Epidermal melanocyte (primary cell): ENCODE measurements at regions not wholly inside any gene's neighbourhood (a gene's known extent, or its start where the extent isn't known, plus 50 kb on each side); places are given as distances from the start of the nearest gene placed in this dataset.
"Not testable (repeated sequence)": the region's sequence is repeated elsewhere in the genome, so short reads cannot be mapped to it uniquely, and the experiment has no call there.

Experiments
- DNase-seq: peaks from one replicate; pipeline ENCODE4 v3.0.0; 2011; ENCODE audit warnings: low spot score; ENCODE audit not compliant: insufficient read length

GRCh38 chr2:193520709-193521458 lies 1326.2 kb upstream of the TMEFF2 start:
- DNase-seq: no peak

- DNase-seq: no peak
Measured at GRCh38 chr2:193518041-193518817, 1323.5 kb upstream of the TMEFF2 start.

DNA sequence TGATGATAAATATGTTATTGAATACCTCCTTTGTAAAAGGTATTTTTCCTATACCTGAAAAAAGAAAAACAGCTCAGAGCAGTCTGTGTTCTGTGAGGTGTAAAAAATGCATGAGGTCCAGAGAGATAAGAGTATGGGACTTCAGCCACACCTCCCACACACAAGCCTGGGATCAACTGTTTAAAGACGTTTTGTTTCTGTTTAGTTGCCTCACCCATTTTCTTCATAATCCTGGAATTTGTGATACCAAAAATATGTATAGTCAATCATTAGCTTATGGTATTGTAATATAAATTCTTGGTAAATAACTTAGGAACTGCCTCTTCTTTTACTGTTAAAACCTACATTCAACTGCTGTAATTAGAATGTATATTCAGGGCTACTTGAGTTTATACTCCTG lies 1322.9 kb upstream of the TMEFF2 start:
- DNase-seq: no peak

DNA sequence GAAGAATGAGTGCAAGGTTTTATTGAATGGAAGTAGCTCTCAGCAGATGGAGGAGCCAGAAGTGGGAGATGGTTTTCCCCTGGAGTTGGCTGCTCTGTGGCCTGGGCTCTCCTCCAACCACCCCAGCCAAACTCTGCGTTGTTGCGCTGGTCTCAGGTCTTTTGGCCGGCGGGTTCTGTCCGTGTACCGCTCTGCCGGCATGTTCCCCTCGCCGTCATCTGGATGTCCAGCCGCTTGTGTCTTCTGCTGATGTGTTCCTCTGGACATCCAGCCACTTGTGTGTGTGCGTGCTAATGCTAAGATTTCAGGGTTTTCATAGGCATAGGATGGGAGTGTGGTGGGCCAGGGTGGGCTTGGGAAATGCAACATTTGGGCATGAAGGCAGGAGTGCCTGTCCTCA lies 1311.3 kb upstream of the TMEFF2 start:
- DNase-seq: no peak

DNA sequence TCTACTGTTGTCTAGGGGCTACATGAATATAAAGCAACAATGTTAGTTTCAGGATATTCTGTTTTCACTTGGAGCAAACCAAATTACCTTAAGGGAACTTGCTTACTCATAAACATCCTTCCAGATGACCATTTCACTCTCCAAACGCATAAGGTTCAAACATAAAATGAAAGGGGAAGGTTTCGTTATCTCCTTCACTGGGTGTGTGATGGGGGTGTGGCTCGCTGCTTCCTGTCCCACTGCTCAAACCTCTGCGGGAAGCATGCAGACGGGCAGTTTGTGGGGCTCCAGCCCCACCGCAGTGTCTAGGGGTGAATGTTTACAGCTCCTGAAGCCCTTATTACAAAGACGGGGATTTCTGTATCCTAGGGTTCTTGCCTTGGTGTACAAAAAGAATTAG lies 1310.9 kb upstream of the TMEFF2 start:
- DNase-seq: no peak

GRCh38 chr2:193502363-193503035 lies 1307.8 kb upstream of the TMEFF2 start:
- DNase-seq: no peak

- no peak for DNase-seq
Measured at GRCh38 chr2:193496786-193497185, 1302.1 kb upstream of the TMEFF2 start.

- no peak for DNase-seq
Measured at GRCh38 chr2:193482557-193482956, 1287.8 kb upstream of the TMEFF2 start.

DNA sequence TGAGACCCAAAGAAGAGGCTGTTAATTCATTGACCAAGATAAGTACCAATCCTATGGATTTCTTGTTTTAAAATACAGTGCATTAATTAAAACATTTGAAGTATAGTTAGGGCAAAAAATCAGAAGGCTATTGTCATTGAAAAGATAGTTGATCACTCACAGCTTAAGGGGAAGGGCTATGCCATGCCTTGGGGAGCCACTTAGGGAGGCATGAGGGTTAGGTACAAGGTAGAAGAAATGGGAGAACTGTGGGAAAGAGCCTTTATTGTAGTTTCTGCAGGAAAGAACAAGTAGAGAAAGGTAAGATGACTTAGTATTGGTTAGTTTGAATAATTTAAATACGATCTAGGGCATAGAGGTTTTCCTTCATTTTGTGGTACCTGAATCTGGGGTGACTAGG lies 1285.5 kb upstream of the TMEFF2 start:
- no peak for DNase-seq

- DNase-seq: no peak
Measured at GRCh38 chr2:193476171-193476800, 1281.6 kb upstream of the TMEFF2 start.

DNA sequence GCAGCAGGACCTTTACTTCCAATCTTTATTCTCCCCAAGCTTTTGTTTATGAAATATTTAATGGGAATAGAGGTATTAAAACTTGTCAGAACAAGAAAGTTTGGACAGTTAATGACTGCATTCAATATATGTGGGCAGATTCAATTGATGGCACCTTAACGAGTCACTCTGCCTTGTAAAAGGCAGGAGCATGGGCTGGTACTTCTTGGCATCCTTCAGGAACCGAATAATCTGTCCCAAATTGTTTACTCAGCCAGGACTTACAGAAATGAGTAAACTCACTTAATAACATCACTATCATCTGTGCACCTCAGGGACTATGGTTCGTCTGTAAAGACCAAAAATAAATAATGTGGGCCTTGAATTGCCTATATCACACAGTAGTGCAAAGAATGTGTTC lies 1280.3 kb upstream of the TMEFF2 start:
- no peak for DNase-seq

DNA sequence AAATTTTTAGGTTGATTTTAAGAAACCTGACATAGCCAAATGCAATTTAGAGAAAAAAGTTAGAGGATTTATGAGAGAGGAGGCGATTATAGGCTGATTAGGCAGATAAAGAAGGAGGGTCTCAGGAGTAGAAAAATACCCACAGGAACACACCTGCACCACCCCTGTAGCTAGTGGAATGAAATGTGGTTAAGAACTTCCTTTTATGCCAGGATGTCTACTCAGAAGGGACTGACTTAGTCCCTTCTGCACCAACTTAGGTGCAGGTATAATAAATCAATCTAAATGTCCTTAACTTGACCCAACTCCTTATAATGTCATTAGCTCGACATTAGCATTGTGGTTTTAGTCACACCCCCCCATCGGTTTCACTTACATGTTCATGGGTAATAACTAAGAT lies 1274.5 kb upstream of the TMEFF2 start:
- no peak for DNase-seq

DNA sequence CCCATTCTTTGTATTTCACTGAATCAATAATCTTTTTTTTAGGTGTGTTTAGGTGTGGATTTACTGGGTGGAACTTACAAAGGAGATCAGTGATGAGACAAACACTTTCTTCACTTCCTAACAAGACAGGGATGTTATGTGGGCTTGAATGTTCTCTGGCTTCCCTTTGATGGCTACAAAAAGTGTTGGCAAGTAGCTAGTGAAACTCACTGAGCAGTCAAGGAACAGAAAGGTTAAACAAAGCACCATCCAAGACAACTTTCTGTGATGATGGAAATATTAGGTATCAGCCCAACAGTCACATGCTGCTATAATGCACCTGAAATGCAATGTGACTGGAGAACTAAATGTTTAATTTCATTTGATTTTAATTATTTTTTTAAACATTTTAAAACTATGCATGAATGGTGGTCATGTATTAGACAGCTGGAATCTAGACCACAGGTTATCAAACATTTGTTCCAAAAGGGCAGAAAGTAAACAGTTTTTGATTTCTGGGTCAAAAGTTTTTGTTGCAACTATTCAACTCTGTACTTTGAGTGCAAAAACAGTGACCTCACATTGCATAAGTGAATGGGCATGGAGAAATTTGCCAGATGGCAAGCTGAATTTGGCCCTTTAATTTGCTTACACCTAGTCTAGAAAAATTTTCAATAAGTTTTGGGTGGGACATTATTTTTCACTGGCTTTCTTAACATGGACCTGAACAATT lies 1272.7 kb upstream of the TMEFF2 start:
- DNase-seq: no peak

DNA sequence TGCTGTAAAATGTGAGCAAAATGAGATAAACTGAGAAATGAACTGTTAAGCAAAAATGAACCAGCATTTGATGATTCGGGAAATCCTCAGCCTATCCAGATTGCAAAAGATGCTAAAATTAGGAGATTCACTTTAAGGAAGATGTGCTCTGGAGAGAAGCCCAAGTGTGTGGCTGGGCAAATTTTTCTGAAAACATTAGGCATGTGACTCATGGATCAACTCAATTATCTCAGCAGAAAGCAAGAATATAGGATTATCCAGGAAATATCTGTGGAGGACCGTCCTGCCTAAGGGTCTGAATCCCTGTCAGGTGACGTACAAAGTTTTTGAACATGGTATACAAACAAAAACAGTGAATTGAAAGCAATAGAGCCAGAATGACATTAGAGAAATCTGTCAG lies 1268.3 kb upstream of the TMEFF2 start:
- DNase-seq: no peak

- no peak for DNase-seq
Measured at GRCh38 chr2:193462411-193462810, 1267.7 kb upstream of the TMEFF2 start.

DNA sequence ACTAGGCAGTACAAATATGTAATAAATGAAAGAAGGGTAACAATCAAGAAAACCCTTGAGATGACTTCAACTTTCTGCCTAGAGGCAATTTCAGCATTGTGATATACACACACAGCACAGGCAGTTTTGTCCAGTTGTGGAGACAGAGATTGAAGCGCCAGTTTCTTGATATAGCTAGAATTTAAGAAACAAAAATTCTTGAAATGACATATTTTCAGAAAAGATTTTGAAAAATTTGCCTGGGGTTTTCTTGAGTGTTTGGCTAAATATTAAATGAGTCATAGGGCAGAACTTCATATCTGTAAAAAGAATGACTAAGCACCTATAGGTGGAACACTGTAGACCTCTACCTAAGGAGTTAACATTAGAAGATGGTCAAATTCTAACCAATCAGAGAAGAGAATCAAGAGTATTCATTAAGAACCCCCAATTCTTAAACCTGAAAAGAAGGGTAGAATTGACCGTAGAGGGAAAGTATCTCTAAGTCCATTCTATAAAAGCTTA lies 1266.8 kb upstream of the TMEFF2 start:
- no peak for DNase-seq

DNA sequence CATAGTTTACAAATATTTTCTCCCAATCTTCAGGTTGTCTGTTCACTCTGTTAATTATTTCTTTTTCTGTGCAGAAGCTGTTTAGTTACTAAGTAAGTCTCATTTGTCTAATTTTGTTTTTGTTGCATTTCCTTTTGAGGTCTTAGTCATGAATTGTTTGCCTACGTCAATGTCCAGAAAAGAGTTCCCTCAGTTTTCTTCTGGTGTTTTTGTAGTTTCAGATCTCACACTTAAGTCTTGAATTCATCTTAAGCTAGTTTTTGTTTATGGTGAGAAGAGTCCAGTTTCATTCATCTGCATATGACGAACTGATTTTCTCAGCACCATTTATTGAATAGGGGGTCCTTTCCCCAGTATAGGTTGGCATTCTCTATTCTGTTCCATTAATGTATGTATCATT lies 1252.2 kb upstream of the TMEFF2 start:
- DNase-seq: no peak

DNA sequence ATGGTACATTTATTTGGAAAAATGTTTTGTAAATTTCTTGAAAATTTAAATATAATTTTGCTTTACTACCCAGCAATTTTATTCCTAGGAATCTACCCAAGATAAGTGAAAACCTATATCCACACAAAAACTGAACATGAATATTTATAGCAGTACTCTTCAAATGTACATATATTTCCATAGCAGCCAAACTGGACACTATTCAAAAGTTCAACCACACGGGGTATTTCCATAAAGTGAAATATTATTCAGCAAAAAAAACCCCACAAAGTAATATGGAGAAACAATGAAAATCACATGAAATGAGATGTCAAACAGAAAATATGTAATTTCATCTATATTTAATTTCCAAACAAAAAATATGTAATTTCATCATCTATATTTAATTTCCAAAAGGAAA lies 1247.6 kb upstream of the TMEFF2 start:
- no peak for DNase-seq

GRCh38 chr2:193428336-193428818 lies 1233.6 kb upstream of the TMEFF2 start:
- no peak for DNase-seq

- DNase-seq: not testable (repeated sequence)
Measured at GRCh38 chr2:193412368-193412767, 1217.6 kb upstream of the TMEFF2 start.

DNA sequence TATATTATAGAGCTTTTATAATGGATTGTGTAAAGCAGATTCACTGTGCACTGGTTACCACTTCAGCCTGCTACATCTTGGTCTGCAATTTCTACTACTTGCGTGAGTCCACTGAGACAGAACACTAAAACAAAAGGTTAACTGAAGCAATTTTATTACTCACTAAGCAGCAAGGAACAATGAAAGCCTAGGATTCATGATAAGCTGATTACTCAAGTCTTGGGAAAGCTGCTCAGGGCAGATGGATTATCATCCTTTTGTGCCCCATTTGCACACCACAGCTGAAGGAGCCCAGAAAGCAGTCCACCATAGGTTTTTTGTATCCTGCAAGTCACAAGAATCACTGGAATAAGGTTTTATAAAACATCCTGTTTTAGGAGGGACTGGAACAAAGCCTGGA lies 1215.2 kb upstream of the TMEFF2 start:
- no peak for DNase-seq
